AG09319 (cell line): ENCODE measurements at regions not wholly inside any gene's neighbourhood (a gene's known extent, or its start where the extent isn't known, plus 50 kb on each side); places are given as distances from the start of the nearest gene placed in this dataset.

ENCODE experiments used
- DNase-seq: peaks from one replicate; pipeline ENCODE4 v3.0.0-alpha.2; 2010; ENCODE audit warnings: low read depth; ENCODE audit errors: extremely low read depth
- CTCF ChIP-seq: IDR thresholded peaks from 2 replicates; pipeline ENCODE4 v1.5.1; 2011; ENCODE audit warnings: low read depth, mild to moderate bottlenecking, inconsistent platforms, low read length, moderate library complexity

- DNase-seq: no peak
- no peak for TF ChIP-seq CTCF
Measured at GRCh38 chr9:124182741-124183140, 75.0 kb upstream of the NEK6 start.

DNA sequence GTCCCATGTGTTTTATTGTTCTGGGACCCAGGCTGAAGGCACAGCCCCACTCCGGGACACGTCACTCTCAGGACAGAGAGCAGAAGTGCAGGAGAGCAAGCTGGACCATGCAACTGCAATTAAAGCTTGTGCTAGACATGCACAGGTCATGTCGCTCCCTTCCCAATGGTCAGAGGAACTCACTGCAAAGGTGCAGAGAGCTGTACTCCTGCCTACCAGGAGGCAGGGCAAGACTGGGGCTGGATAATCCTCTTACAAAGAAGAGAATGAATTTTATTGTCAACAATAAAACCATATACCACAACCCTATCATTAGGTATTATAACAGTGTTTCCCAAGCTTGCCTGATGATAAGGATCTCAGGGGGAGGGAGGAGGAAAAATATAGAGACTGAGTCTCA lies 74.0 kb upstream of the NEK6 start:
- no peak for TF ChIP-seq CTCF
- no peak for DNase-seq

DNA sequence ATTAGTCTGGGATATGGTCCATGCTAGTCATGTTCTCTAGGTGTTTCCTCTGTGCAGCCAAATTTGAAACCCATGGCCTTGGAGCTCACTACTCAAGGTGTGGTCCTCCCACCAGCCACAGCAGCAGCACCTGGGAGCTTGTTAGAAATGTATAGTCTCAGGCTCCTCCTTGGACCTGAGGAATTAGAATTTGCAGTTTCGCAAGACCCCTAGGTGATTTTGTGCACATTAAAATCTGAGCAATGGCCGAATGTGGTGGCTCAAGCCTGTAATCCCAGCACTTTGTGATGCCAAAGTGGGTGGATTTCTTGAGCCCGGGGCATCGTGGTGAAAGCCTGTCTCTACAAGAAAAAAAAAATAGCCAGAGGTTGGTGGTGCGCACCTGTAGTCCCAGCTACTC lies 72.3 kb upstream of the NEK6 start:
- DNase-seq: no peak
- TF ChIP-seq CTCF: no peak

DNA sequence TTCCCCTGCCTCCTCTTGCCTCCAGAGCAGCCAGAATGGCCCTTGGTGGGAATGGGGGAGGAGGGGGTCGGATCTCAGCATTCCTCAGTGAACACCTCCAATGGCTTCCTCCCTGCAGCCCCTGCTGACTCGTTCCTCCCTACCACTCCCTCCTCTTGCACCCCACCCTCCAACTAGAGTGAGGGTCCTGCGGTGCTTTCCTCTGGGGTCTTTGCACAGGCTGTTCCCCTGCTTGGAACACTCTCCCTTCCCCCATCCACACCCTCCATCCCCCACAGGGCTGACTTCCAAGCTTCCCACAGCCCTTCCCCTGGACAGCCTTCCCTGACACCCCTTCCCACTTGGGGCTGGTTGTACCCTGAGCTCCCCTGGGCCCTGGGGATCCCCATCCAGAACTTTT lies 70.4 kb upstream of the NEK6 start:
- TF ChIP-seq CTCF: no peak
- no peak for DNase-seq

DNA sequence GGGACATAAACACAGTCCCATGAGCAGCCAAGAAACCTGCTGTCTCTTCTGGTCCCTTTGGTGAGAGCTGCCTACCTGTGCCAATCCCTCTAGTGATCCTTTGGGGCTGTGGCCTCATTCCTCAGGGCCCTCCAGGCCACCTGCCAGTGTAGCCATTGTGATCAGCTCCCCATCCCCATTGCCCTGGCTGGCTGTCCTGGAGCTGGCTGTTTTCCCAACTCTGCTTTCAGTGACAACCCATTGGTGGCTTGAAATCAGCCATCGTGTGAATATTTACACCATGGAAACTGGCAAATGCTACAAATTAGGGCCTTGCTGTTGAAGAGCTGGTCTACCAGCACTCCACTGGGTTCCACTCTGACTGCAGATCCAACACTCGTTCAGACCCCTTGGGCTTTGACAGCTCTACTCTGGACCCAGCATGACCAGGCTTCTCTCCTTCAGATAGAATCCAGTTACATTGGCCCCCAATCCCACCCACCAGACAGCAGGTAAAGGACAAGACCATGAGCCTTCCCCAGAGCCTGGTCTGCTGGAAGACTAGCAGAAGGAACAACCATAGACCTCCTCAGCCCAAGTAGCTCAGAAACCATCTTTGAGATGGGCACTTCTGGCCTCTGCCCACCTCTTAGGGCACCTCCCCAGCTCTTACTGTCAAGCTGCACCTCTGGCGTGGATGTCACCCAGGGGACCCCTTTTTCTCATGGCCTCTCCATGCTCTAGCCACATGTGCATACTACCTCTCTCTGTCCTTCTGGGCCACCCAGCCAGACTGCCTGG lies 69.2 kb upstream of the NEK6 start:
- DNase-seq: no peak
- no peak for TF ChIP-seq CTCF

DNA sequence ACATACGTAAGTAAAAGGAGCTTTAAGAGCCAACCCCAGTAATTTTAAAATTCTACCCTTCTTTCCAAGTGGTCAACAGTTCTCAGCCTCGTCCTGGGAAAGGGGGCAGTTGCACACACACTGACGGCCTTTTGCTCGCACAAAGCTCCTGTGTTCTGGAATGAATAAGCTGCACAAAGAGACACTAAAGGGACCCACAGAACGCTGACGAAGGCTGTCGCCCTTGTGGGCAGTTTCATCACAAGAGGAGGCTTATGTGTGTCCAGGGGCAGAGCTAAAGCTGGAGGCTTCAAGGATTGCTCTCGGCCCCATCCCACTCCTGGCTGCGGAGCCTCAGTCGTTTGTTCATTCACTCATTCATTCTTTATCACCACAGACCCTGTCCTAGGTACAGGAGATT lies 67.0 kb upstream of the NEK6 start:
- TF ChIP-seq CTCF: no peak
- DNase-seq: no peak

- TF ChIP-seq CTCF: no peak
- DNase-seq: no peak
Measured at GRCh38 chr9:124191691-124192395, 65.9 kb upstream of the NEK6 start.
